ENCODE measurements at regions not wholly inside any gene's neighbourhood (a gene's known extent, or its start where the extent isn't known, plus 50 kb on each side); places are given as distances from the start of the nearest gene placed in this dataset.

DNA sequence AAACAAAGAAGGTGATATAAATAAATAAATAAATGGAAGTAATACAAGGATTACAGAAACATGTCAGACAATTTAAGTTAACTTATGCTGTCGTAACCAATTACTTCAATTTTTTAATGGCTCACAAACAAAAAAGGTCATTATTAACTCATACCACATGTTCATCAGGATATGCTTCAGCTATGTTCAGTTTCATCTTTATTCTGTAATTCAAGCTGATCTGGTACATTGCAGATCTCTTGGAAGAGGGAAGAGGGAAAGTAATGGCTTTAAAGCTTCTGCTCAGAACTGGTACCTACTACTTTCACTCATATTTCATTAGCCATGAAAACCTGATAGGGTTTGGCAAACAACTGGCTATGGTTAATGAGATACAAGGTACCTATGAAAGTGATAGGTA lies 67.6 kb upstream of the ERBB4 start:
- TF ChIP-seq, protein P1, sequence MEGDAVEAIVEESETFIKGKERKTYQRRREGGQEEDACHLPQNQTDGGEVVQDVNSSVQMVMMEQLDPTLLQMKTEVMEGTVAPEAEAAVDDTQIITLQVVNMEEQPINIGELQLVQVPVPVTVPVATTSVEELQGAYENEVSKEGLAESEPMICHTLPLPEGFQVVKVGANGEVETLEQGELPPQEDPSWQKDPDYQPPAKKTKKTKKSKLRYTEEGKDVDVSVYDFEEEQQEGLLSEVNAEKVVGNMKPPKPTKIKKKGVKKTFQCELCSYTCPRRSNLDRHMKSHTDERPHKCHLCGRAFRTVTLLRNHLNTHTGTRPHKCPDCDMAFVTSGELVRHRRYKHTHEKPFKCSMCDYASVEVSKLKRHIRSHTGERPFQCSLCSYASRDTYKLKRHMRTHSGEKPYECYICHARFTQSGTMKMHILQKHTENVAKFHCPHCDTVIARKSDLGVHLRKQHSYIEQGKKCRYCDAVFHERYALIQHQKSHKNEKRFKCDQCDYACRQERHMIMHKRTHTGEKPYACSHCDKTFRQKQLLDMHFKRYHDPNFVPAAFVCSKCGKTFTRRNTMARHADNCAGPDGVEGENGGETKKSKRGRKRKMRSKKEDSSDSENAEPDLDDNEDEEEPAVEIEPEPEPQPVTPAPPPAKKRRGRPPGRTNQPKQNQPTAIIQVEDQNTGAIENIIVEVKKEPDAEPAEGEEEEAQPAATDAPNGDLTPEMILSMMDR (conservative IDR thresholded peaks at IDR 0.05; ENCODE audit: low read depth in 2 of 2) = no peak
- no peak for TF ChIP-seq ZNF331 (CRISPR knock-in tag; IDR thresholded peaks at IDR 0.05; ENCODE audit: low read depth)
- no peak for TF ChIP-seq CREB1 (CRISPR knock-in tag; IDR thresholded peaks at IDR 0.05; ENCODE audit: low read depth)
- TF ChIP-seq, protein P2, sequence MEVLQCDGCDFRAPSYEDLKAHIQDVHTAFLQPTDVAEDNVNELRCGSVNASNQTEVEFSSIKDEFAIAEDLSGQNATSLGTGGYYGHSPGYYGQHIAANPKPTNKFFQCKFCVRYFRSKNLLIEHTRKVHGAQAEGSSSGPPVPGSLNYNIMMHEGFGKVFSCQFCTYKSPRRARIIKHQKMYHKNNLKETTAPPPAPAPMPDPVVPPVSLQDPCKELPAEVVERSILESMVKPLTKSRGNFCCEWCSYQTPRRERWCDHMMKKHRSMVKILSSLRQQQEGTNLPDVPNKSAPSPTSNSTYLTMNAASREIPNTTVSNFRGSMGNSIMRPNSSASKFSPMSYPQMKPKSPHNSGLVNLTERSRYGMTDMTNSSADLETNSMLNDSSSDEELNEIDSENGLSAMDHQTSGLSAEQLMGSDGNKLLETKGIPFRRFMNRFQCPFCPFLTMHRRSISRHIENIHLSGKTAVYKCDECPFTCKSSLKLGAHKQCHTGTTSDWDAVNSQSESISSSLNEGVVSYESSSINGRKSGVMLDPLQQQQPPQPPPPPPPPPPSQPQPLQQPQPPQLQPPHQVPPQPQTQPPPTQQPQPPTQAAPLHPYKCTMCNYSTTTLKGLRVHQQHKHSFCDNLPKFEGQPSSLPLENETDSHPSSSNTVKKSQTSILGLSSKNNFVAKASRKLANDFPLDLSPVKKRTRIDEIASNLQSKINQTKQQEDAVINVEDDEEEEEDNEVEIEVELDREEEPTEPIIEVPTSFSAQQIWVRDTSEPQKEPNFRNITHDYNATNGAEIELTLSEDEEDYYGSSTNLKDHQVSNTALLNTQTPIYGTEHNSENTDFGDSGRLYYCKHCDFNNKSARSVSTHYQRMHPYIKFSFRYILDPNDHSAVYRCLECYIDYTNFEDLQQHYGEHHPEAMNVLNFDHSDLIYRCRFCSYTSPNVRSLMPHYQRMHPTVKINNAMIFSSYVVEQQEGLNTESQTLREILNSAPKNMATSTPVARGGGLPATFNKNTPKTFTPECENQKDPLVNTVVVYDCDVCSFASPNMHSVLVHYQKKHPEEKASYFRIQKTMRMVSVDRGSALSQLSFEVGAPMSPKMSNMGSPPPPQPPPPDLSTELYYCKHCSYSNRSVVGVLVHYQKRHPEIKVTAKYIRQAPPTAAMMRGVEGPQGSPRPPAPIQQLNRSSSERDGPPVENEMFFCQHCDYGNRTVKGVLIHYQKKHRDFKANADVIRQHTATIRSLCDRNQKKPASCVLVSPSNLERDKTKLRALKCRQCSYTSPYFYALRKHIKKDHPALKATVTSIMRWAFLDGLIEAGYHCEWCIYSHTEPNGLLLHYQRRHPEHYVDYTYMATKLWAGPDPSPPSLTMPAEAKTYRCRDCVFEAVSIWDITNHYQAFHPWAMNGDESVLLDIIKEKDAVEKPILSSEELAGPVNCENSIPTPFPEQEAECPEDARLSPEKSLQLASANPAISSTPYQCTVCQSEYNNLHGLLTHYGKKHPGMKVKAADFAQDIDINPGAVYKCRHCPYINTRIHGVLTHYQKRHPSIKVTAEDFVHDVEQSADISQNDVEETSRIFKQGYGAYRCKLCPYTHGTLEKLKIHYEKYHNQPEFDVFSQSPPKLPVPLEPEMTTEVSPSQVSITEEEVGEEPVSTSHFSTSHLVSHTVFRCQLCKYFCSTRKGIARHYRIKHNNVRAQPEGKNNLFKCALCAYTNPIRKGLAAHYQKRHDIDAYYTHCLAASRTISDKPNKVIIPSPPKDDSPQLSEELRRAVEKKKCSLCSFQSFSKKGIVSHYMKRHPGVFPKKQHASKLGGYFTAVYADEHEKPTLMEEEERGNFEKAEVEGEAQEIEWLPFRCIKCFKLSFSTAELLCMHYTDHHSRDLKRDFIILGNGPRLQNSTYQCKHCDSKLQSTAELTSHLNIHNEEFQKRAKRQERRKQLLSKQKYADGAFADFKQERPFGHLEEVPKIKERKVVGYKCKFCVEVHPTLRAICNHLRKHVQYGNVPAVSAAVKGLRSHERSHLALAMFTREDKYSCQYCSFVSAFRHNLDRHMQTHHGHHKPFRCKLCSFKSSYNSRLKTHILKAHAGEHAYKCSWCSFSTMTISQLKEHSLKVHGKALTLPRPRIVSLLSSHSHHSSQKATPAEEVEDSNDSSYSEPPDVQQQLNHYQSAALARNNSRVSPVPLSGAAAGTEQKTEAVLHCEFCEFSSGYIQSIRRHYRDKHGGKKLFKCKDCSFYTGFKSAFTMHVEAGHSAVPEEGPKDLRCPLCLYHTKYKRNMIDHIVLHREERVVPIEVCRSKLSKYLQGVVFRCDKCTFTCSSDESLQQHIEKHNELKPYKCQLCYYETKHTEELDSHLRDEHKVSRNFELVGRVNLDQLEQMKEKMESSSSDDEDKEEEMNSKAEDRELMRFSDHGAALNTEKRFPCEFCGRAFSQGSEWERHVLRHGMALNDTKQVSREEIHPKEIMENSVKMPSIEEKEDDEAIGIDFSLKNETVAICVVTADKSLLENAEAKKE (CRISPR knock-in tag; IDR thresholded peaks at IDR 0.05) = no peak
- TF ChIP-seq ZNF114 (CRISPR knock-in tag; IDR thresholded peaks at IDR 0.05) = no peak
- TF ChIP-seq, protein P3, sequence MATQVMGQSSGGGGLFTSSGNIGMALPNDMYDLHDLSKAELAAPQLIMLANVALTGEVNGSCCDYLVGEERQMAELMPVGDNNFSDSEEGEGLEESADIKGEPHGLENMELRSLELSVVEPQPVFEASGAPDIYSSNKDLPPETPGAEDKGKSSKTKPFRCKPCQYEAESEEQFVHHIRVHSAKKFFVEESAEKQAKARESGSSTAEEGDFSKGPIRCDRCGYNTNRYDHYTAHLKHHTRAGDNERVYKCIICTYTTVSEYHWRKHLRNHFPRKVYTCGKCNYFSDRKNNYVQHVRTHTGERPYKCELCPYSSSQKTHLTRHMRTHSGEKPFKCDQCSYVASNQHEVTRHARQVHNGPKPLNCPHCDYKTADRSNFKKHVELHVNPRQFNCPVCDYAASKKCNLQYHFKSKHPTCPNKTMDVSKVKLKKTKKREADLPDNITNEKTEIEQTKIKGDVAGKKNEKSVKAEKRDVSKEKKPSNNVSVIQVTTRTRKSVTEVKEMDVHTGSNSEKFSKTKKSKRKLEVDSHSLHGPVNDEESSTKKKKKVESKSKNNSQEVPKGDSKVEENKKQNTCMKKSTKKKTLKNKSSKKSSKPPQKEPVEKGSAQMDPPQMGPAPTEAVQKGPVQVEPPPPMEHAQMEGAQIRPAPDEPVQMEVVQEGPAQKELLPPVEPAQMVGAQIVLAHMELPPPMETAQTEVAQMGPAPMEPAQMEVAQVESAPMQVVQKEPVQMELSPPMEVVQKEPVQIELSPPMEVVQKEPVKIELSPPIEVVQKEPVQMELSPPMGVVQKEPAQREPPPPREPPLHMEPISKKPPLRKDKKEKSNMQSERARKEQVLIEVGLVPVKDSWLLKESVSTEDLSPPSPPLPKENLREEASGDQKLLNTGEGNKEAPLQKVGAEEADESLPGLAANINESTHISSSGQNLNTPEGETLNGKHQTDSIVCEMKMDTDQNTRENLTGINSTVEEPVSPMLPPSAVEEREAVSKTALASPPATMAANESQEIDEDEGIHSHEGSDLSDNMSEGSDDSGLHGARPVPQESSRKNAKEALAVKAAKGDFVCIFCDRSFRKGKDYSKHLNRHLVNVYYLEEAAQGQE (IDR thresholded peaks at IDR 0.05; ENCODE audit: unreplicated experiment) = no peak
- TF ChIP-seq STAT1 (IDR thresholded peaks at IDR 0.05; ENCODE audit: unreplicated experiment) = no peak
- ATAC-seq (no peak), DNase-seq (ENCODE audit: low spot score) (no peak)
- Mint-ChIP-seq H3K36me3 (ENCODE audit: low read depth) (no peaks in the 10 kb centered on the region), H3K27me3 (ENCODE audit: insufficient read depth, low read depth, poor library complexity) (peaks cover 2% of the 10 kb centered on the region), H3K4me1 (no peaks in the 10 kb centered on the region), H3K9me3 (no peaks in the 10 kb centered on the region), H3K4me3 (no peak overlapping the region), H3K27ac (no peak overlapping the region)
- Histone ChIP-seq H3K4me2 (no peak overlapping the region), H3K79me2 (replicated peaks; ENCODE audit: insufficient read depth) (no peaks in the 10 kb centered on the region), H3K4me1 (ENCODE audit: insufficient read depth) (no peaks in the 10 kb centered on the region), H4K20me1 (replicated peaks; ENCODE audit: insufficient read depth) (no peaks in the 10 kb centered on the region), H3K27ac (ENCODE audit: low read depth) (no peak overlapping the region), H3K9me2 (ENCODE audit: insufficient read depth) (no peaks in the 10 kb centered on the region), H3K4me3 (no peak overlapping the region), H3F3A (replicated peaks; ENCODE audit: low read depth) (no peaks in the 10 kb centered on the region), H3K27me3 (ENCODE audit: insufficient read depth) (no peaks in the 10 kb centered on the region), H3K36me3 (ENCODE audit: insufficient read depth) (no peaks in the 10 kb centered on the region), H2AFZ (no peak overlapping the region)

Measured in GM23338 (cell line).